Vagina (tissue), 2 donors: ENCODE measurements at regions not wholly inside any gene's neighbourhood (a gene's known extent, or its start where the extent isn't known, plus 50 kb on each side); places are given as distances from the start of the nearest gene placed in this dataset.

Experiments
- CTCF ChIP-seq, 3 experiments: fragments of 450-650 bp in 2 of 3; fragments of 200-600 bp in 1 of 3; sonication (generic) in 1 of 3; IDR thresholded peaks; one replicate each; pipeline ENCODE4 v1.5.1; 2017 to 2019; ENCODE audit warnings: antibody characterized with exemption in 3 of 3, mild to moderate bottlenecking in 2 of 3, moderate library complexity in 2 of 3
- POLR2A ChIP-seq, 2 donors: fragments of 450-650 bp; IDR thresholded peaks; one replicate each; pipeline ENCODE4 v1.6.1; 2017; ENCODE audit warnings: antibody characterized with exemption in 2 of 2, mild to moderate bottlenecking in 2 of 2, moderate library complexity in 2 of 2
- POLR2AphosphoS5 ChIP-seq, 2 donors: sonication (generic); formaldehyde crosslinking; IDR thresholded peaks; one replicate each; pipeline ENCODE4 v1.9.0; 2017; ENCODE audit warnings: antibody characterized with exemption in 2 of 2, mild to moderate bottlenecking in 2 of 2, low read depth in 1 of 2; ENCODE audit not compliant: insufficient read depth in 1 of 2

GRCh38 chr7:91683823-91684222 lies 196.7 kb downstream of the MTERF1 start:
- TF ChIP-seq CTCF (IDR thresholded peaks at IDR 0.05): no peak
- TF ChIP-seq POLR2AphosphoS5 (IDR thresholded peaks at IDR 0.05; ENCODE audit: insufficient read depth in 1 of 2, low read depth in 1 of 2): no peak
- TF ChIP-seq POLR2A (IDR thresholded peaks at IDR 0.05): no peak
